ENCODE measurements at regions not wholly inside any gene's neighbourhood (a gene's known extent, or its start where the extent isn't known, plus 50 kb on each side); places are given as distances from the start of the nearest gene placed in this dataset.

DNA sequence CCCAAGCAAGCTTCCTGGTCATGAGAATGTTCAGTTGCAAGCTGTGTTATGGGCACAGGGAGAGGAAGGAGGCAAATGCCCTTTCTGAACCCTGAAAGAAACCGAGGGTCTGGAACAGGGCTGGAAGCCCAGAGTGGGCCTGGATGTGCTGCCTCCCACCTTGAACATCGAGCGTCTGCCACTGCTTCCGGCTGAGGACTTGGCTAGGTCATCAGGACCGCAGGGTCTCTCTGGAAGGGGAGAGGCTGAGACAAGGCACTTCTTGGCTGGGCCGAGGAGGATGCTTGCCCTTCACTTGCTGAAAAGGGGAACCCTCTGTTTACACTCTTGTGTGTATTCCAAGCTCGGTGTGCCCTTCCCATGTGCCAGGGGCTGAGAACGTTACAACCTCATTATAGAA, 168.0 kb upstream of the C1orf174 start:
- POLR2A ChIA-PET: no interaction called here
- in situ Hi-C loops (cut with HindIII; ENCODE audit: low pct_unique_long_range_greater_than_20kb, low sequenced_read_pairs): no loop called here

GRCh38 chr1:4071653-4072052, 171.6 kb upstream of the C1orf174 start:
- DNase-seq (ENCODE audit: low read depth, low spot score): no peak
- TF ChIP-seq SIN3A (IDR thresholded peaks at IDR 0.05; ENCODE audit: borderline replicate concordance, insufficient read depth, low read depth, low read length): no peak
- Histone ChIP-seq H3K9me3 (ENCODE audit: control insufficient read depth, insufficient read depth, low read depth, low read length) (no peaks in the 10 kb centered on the region), H3K4me3 (ENCODE audit: low read depth in 2 of 2, low read length in 2 of 2) (no peak overlapping the region), H3K4me1 (ENCODE audit: control insufficient read depth, insufficient read depth, low read length) (no peaks in the 10 kb centered on the region), H3K36me3 (ENCODE audit: control insufficient read depth, insufficient read depth, low read length) (no peaks in the 10 kb centered on the region), H3K27me3 (ENCODE audit: control insufficient read depth, insufficient read depth, low read length) (peaks cover 14% of the 10 kb centered on the region), H3K27ac (ENCODE audit: low read length) (no peak overlapping the region)
- BruUV-seq (replicated peaks): no TSS peak
- no peak for ATAC-seq
- ChIA-PET POLR2A (no interaction called here), CTCF (no interaction called here)
- intact Hi-C loops (cut with micrococcal nuclease; ENCODE audit: unreplicated experiment) (no loop called here), in situ Hi-C loops (cut with HindIII; ENCODE audit: low pct_unique_long_range_greater_than_20kb, low sequenced_read_pairs) (no loop called here)

More for the DNA sequence above, 168.0 kb upstream of the C1orf174 start:
- no peak overlapping the region for H3K27ac ChIP-seq (ENCODE audit: low read length)
- intact Hi-C loops (cut with micrococcal nuclease; ENCODE audit: unreplicated experiment): no loop called here
- no peak for ATAC-seq
- H3K9me3 ChIP-seq (ENCODE audit: control insufficient read depth, insufficient read depth, low read depth, low read length): no peaks in the 10 kb centered on the region
- H3K27me3 ChIP-seq (ENCODE audit: control insufficient read depth, insufficient read depth, low read length): peaks cover 14% of the 10 kb centered on the region
- CTCF ChIA-PET: no interaction called here
- no peak for DNase-seq (ENCODE audit: low read depth, low spot score)
- H3K4me1 ChIP-seq (ENCODE audit: control insufficient read depth, insufficient read depth, low read length): no peaks in the 10 kb centered on the region
- TF ChIP-seq, protein P1, sequence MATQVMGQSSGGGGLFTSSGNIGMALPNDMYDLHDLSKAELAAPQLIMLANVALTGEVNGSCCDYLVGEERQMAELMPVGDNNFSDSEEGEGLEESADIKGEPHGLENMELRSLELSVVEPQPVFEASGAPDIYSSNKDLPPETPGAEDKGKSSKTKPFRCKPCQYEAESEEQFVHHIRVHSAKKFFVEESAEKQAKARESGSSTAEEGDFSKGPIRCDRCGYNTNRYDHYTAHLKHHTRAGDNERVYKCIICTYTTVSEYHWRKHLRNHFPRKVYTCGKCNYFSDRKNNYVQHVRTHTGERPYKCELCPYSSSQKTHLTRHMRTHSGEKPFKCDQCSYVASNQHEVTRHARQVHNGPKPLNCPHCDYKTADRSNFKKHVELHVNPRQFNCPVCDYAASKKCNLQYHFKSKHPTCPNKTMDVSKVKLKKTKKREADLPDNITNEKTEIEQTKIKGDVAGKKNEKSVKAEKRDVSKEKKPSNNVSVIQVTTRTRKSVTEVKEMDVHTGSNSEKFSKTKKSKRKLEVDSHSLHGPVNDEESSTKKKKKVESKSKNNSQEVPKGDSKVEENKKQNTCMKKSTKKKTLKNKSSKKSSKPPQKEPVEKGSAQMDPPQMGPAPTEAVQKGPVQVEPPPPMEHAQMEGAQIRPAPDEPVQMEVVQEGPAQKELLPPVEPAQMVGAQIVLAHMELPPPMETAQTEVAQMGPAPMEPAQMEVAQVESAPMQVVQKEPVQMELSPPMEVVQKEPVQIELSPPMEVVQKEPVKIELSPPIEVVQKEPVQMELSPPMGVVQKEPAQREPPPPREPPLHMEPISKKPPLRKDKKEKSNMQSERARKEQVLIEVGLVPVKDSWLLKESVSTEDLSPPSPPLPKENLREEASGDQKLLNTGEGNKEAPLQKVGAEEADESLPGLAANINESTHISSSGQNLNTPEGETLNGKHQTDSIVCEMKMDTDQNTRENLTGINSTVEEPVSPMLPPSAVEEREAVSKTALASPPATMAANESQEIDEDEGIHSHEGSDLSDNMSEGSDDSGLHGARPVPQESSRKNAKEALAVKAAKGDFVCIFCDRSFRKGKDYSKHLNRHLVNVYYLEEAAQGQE (IDR thresholded peaks at IDR 0.05; ENCODE audit: insufficient read depth in 1 of 2, low read depth in 2 of 2, low read length in 1 of 2): no peak
- no peak for TF ChIP-seq POLR2AphosphoS5 (IDR thresholded peaks at IDR 0.05; ENCODE audit: low read depth, low read length)
- no peak for TF ChIP-seq TCF7L2 (IDR thresholded peaks at IDR 0.05; ENCODE audit: low read depth, low read length)
- no peak for TF ChIP-seq CTCF (IDR thresholded peaks at IDR 0.05)
- no peak for TF ChIP-seq SIN3A (IDR thresholded peaks at IDR 0.05; ENCODE audit: borderline replicate concordance, insufficient read depth, low read depth, low read length)
- no peak overlapping the region for H3K4me3 ChIP-seq (ENCODE audit: low read depth in 2 of 2, low read length in 2 of 2)
- no TSS peak for BruUV-seq (replicated peaks)
- no peaks in the 10 kb centered on the region for H3K36me3 ChIP-seq (ENCODE audit: control insufficient read depth, insufficient read depth, low read length)

DNA sequence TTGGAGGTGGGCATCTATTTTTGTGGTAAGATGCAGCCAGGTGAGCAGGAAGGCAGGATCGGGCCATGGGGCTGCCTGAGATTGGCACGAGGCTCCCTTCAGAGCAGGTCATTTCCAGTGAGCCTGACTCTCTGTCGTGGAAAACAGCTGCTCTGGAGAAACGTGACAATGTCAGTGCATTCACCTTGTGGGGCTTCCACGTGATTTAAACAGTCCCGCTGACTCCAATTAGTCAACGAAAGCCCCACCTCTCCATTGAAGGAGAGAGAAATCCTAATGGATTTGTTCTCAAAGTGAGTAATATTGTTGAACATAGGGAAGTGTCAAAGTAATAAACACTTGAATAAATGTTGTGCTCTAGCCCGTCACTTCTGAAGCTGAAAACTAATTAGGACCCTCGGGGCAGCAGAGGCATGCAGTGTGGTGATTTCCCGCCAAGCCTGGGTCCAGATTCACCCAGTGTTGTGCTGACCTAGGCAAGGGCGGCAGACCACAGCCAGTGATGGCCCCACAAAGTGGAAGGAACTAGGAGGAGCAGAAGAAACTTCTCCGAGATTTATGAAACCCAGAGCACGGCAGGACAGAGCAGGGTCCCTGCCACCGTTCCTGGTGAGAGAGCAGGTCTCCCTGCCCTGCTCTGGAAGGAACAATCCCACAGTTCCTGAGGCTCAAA, 172.5 kb upstream of the C1orf174 start:
- intact Hi-C loops (cut with micrococcal nuclease; ENCODE audit: unreplicated experiment): no loop called here
- ChIA-PET POLR2A (no interaction called here), CTCF (no interaction called here)
- no peak overlapping the region for H3K4me3 ChIP-seq (ENCODE audit: low read depth in 2 of 2, low read length in 2 of 2)
- no peaks in the 10 kb centered on the region for H3K4me1 ChIP-seq (ENCODE audit: control insufficient read depth, insufficient read depth, low read length)
- no peak for DNase-seq (ENCODE audit: low read depth, low spot score)
- no peak for ATAC-seq
- in situ Hi-C loops (cut with HindIII; ENCODE audit: low pct_unique_long_range_greater_than_20kb, low sequenced_read_pairs): no loop called here
- BruUV-seq (replicated peaks): no TSS peak
- H3K36me3 ChIP-seq (ENCODE audit: control insufficient read depth, insufficient read depth, low read length): no peaks in the 10 kb centered on the region
- no peaks in the 10 kb centered on the region for H3K9me3 ChIP-seq (ENCODE audit: control insufficient read depth, insufficient read depth, low read depth, low read length)
- no peak overlapping the region for H3K27ac ChIP-seq (ENCODE audit: low read length)
- H3K27me3 ChIP-seq (ENCODE audit: control insufficient read depth, insufficient read depth, low read length): peaks cover 14% of the 10 kb centered on the region
- TF ChIP-seq TCF7L2 (IDR thresholded peaks at IDR 0.05; ENCODE audit: low read depth, low read length): no peak
- no peak for TF ChIP-seq CTCF (IDR thresholded peaks at IDR 0.05)
- TF ChIP-seq, protein P1 (IDR thresholded peaks at IDR 0.05; ENCODE audit: insufficient read depth in 1 of 2, low read depth in 2 of 2, low read length in 1 of 2): no peak
- TF ChIP-seq SIN3A (IDR thresholded peaks at IDR 0.05; ENCODE audit: borderline replicate concordance, insufficient read depth, low read depth, low read length): no peak
- TF ChIP-seq POLR2AphosphoS5 (IDR thresholded peaks at IDR 0.05; ENCODE audit: low read depth, low read length): no peak

Data from Panc1 (cell line).